NCI-H226 (cell line): ENCODE measurements at regions not wholly inside any gene's neighbourhood (a gene's known extent, or its start where the extent isn't known, plus 50 kb on each side); places are given as distances from the start of the nearest gene placed in this dataset.
"Not testable (repeated sequence)": the region's sequence is repeated elsewhere in the genome, so short reads cannot be mapped to it uniquely, and the experiment has no call there.

Experiments
- DNase-seq: peaks from one replicate; pipeline ENCODE4 v3.0.0-alpha.2; 2015

DNA sequence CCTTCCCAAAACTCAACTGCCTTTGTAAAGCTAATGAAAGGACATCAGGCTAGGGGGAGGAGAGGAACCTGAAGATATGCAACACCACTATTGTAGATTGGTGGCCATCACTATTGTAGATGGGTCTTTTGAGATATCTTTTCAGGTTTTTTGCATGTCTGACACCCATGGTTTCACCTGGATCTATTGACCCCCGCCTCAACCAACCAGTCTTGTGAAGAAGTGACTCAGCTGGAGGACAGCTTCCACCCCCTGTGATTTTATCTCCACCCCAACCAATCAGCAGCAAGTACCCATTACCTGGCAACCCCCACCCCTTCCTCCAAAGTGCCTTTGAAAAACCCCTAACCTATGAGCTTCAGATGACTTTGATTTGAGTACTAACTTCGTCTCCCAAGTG is 382.6 kb upstream of the GOT2 start:
- no peak for DNase-seq

DNA sequence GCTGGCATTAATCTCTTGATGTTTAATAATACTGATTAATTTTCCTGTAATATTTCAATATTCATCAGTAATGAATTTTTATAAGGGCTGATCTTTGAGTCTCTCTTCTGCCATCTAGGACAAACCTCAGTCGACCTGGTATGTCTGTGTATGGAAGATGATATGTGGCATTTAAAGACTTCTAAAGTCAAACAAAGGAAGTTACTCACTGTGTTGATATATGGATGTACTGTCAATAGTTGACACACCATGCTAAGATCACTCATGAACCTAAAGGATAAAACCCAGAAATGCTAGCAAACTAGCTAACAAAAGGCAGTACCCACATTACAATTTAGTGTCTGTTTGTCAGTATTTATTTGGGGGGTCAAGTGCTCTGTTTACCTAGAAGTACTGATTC is 380.7 kb upstream of the GOT2 start:
- DNase-seq, result no peak

DNA sequence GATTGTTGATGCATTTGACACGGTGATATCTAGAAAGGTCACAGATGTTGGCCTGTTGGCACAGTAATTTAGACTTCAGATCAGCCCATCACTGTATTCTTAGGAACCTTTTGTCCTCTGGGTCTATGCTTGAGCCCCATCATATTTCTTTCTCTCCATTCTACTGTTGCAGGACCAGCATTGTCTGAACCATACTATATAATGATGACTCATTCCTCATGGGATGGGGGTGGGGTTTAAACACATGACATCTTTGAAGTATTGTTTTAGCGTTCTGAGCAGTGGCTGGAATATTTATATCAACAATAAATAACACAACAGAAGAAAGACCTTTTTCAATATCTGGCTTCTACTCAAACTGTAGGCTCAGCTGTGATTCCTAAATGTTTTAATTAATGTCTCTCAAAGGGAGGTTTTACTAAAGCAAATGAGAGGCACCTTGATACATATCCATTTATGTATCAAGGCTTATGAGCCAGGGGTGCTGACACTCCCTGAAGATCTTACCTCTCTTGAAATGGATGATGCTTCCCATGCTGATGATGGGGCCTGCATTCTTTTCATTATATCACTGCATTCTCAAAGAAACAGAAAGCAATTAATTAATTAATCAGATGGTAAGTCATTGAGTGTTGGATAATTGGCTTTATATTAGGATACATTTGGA is 379.0 kb upstream of the GOT2 start:
- DNase-seq, result no peak

DNA sequence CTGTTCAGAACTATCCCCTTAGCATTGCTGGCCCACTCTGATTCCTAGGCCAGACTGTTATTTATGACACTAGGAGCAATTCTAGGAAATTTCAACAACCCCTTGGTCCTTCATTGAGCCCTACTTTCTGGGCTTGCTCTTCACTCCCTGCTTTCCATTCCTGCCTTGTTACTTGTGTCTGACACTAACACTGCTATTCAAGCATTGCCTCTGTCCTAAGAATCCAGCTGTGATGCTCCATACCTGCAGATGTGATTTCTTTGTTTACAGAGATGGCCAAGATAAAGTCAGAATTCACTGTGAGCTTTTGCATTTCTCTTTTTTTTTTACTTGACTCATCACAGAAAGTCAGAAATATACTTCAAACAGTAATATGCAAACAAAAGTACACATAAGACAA is 377.2 kb upstream of the GOT2 start:
- DNase-seq, result no peak

DNA sequence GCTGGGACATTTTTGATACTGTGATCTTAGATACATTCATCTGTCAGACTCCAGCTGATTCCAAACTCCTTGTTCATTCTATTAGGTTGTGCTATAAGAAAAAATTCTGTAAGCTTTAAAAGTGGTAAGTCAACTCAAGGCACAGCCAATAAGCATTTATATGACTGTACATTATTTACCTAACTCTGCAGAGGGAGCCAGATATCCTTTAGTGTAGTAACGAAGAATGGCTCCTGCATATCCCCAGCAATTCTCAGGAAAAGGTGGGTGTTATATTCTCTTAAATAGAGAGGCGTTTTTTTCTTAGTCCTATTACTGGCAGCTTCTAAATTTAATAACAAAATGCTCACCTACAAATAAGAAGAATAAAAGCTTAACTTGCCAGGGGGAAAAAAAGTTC is 374.3 kb upstream of the GOT2 start:
- DNase-seq, result no peak

DNA sequence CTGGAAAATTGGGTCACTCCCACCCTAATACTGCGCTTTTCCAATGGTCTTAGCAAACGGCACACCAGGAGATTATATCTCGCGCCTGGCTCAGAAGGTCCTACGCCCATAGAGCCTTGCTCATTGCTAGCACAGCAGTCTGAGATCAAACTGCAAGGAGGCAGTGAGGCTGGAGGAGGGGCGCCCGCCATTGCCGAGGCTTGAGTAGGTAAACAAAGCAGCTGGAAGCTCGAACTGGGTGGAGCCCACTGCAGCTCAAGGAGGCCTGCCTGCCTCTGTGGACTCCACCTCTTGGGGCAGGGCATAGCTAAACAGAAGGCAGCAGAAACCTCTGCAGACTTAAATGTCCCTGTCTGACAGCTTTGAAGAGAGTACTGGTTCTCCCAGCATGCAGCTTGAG is 362.6 kb upstream of the GOT2 start:
- not testable (repeated sequence) for DNase-seq

DNA sequence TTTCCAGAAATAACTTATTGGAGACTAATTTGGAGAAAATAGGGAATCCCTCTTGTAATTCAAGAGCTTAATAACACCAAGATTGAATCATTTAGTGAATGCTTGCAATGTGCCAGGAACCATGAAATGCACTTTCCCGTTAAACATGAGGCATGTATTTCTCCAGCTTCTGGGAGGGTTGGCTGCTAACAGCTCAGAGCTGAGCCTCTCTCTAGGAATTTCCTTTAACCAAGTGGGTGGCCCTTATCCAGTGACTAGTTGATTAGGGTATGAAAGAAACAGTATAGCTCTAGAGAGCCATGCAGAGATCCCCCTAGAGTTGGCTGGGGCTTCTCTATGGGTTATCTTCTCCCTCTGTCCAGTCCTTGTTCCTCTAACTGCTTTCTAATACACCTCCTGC is 356.4 kb upstream of the GOT2 start:
- DNase-seq, result no peak

DNA sequence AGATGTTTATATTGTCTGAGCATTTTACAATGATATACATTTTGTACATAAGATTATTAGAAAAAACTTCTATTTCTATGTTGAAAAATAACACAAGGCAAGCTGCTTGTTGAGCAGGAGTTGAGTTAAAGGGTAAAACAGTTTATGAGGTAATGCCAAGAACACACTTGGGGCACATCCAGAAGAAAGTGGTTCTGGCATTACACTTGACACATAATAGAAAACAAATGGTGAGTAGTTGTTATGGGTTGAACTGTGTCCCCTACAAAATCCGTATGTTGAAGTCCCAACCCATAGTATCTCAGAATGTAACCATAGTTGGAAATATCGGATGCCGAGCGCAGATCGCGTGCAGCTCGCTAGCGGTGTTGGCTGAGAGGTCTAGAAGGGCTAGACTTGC is 354.3 kb upstream of the GOT2 start:
- DNase-seq, result no peak

DNA sequence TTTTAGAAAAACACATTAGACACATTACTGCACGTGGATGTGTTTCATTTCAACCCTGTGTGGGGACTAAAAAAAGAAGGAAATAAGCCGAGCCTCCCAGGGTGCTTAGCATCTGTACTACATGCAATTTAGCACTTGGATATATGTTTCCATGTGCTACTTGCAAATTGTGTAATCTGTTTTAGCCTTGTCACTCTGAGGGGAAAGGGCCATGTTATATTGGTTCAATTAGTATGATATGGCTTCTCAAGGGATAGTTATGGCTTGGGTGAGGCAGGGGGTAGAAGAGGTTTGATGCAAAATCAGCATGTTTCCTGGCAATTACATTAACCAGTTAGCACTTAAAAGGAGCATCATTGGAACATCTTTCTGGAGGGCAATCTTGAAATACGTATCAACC is 353.5 kb upstream of the GOT2 start:
- no peak for DNase-seq

DNA sequence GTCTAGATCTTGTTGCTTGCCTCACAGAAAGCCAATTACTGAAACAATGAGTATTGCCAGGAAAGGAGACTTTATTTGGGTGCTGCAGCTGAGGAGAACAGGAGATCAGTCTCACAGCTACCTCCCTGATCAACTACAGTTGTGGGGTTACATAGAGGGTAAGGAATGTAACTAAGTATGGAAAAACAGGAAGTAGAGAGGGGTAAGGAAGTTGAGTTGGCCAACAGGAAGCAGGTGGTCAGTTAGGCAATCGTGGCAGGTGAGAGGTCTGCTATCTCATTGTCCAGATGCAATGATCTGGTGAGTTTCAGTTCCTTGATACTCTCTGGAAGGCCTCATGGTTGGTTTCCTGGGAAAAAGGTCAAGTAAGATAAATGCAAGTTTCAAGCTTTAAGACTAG is 333.1 kb upstream of the GOT2 start:
- peak; percentile 76 for DNase-seq

DNA sequence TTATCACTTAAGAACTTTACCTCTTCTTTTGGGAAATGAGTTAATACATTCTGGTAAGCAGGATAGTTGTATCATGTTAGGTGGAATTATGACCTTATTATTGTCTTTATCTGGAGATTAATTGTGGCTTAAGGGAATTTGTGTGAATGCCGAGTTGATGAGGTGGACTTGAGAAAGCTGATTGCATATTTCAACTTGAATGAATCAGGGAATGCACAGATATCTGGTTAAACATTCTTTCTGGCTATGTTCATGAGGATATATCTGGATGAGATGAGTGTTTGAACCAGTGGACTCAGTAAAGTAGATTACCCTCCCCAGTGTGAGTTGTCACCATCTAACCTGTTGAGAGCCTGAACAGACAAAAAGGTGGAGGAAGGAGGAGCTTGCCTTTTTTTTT is 326.1 kb upstream of the GOT2 start:
- peak; percentile 96 for DNase-seq

DNA sequence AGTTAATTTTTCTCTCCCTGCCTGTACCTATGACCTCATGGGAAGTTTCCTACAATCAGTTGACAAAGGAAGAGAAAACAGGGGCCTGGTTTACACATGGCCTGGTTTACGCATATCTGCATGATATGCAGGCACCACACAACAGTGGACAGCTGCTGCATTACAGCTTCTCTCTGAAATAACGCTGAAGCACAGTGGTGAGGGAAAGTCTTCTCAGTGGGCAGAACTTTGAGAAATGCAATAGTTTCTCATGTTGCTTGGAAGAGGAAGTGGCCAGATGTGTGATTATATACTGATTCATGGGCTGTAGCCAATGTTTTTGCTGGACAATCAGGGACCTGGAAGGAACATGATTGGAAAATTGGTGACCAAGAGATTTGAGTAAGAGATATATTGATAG is 324.1 kb upstream of the GOT2 start:
- no peak for DNase-seq

DNA sequence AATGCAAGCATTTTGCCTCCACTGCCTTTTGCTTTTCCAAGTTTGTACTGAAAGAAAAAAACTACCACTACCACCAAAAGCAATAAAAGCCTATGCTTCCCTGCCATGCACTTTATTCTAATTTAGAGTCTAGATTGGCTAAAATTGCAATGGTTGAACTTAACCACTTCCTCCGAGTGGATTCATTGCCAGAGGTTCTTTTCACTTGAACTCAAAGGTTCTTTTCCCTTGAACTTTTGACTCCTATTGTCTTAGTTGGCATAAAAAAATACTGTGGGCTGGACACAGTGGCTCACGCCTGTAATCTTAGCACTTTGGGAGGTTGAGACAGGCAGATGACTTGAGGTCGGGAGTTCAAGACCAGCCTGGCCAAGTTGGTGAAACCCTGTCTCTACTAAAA is 319.8 kb upstream of the GOT2 start:
- no peak for DNase-seq

DNA sequence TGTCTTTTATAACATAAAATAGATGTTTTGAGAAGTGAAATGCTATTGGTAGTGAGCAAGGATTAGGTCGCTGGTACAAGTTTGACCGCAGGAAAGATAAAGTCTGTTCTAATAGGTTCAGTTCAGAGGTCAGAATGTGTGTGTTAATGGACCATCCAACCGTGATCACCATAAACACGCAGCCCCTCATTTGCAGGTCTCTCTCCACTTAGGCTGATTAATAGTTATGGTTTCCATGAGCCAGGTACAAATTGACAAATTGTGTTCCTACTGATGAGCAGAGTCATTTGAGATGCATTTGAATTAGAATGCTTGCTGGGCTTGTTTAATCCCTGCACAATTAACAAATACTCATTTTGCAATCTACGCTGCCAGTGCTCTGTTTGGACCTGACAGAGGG is 318.1 kb upstream of the GOT2 start:
- DNase-seq, result no peak

DNA sequence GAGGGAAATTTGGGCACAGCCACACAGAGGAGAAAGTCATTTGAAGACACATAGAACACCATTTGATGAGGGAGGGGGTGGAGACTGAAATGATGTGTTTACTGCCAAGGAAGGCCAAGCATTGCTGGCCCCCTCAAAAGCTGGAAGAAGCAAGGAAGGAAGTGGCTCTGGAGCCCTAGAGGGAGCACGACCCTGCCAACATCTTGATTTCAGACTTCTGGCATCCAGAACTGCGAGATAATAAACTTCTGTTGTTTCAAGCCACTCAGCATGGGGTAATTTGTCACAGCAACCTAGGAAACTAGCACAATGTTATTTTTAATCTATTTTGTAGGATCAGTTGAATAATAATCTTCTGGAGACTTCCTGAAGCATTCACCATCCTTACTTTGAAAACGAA is 314.8 kb upstream of the GOT2 start:
- peak; percentile 30 for DNase-seq

DNA sequence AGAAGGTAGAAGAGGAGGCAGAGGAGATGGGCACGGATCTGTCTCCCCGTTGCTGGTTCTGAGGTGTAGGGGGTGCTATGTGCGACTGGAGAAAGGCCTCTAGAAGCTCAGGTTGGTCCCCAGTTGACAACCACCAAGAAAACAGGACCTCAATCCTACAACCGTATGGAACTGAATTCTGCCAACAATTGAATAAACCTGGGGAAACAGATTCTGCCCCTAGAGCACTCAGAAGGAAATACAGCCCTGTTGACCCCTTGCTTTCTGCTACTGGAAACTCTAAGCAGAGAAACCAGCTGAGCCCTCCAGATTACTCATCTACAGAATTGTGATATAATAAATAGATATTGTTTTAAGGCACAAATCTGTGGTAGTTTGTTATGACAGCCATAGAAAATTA is 313.0 kb upstream of the GOT2 start:
- DNase-seq, result no peak

DNA sequence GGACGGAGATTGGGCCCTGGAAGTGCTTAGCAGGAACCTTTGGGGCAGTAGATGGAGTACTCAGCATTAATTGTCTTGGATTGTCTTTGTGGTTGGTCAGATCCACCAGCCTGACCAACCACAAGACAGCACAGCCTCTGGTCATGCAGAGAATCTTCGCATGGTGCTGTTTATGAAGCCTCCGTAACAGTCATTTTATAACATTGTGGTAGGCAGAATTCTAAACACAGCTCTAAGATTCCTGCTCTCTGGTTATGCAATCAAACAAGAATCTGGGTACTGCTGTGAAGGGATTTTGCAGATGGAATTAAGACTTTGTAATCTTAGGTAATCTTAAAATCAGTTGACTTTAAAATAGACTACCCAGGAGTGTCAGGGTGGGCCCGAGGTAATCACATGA is 312.2 kb upstream of the GOT2 start:
- DNase-seq, result peak; percentile 65

DNA sequence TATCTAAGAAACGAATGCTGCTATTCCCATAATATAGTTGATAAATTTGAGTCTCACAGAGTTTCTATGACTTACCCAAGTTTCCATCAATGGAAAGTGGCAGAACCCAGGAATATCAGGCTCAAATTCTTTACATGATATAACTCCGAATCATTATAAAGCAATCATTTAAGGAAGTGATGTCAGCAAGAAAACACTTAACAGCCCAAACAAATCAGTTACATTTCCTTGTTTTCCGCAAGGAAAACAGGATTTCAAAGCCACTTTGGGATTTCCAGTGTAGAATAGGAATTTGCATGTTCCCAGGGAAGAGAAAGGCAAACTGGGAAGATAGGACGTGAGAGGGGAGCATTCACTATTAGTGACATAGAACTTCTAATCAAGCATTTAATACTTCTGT is 311.4 kb upstream of the GOT2 start:
- peak; percentile 63 for DNase-seq

DNA sequence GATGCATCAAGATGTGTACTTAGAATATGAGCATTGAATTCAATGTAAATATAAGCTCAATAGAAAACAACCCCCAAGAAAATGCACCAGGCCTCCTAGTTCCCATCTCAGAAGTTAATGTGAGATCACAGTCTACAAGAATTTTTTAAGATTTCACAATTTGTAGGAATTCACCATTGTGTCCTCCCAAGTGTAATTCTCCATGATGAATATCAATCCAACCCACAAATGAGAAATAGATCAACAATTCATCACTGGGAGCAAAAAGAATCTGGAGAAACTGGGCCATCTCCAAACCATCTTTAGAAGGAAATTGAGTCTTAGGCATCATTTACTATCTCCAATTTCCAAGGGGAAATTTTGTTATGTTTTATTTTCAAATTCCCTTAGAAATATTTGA is 310.5 kb upstream of the GOT2 start:
- DNase-seq, result peak; percentile 64

DNA sequence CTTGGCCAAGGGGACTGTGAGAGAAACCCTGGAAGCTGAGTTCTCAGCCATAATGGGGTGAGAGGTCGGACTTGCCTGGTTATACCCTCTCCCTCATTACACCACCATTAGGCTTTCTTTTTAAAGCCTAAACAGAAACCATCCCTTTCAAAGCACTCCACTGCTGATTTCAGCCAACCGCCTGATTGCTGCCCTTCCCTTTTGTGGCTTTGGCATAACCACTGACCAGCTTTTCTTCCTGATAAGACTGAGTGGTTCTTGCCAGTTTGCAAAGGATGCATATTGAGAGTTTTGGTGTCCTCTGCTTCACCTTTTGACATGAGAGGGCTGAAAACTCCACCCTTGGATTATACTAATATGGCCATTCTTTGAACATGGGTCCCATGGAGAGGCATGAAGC is 308.2 kb upstream of the GOT2 start:
- peak; percentile 74 for DNase-seq

DNA sequence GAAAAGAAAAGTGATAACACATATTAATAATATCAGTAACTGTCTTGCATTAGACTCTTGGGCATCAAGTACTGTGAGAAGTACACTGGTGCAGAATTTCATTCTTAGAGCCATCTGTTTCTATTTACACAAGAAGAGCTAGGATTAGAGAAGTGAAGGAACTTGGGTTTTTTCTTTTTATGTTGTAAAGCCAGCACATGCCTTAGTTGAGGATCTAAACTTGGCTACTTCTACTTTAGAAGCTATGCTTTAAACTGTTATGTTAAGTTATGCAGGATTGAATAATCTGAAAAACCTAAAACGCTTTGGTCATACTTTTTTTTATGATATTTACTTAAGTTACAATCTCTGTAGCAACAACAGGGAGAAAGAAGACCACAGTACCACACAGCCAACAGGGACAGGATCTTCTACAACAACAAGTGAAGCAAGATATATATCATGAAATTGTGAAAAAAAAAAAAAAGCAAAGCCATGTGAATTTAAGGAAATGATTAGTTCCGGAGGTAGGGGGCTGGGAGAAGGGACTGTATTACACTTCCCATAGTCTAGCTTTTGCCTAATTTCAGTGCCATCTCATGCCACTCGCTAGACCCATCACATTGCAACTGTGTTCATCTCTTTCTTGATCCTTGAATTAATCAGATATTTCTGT is 305.1 kb upstream of the GOT2 start:
- DNase-seq, result no peak

DNA sequence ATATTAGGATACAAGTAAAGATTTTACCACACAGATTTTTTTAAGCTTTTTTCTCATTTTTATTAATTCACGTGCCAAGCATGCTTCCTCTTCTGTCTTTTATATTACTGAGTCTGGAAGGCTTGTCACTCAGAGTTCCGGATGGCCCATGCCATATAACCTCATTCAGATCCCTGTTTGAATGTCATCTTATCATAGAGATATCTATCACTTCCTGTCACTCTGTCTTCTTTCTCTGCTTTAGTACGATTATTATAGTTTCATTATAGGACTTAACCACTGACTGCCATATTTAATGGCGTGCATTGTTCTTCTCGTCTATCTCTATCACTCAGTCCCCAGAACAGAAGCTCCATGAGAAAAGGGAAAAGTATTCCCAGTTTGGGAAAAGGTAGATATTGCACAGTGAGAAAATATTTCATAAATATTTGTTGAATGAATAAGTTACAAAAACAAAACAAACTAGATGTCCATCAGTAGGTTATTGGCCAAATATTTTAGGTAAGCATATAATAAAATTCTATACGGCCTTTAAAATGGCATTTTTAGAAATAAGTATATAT is 296.9 kb upstream of the GOT2 start:
- no peak for DNase-seq

DNA sequence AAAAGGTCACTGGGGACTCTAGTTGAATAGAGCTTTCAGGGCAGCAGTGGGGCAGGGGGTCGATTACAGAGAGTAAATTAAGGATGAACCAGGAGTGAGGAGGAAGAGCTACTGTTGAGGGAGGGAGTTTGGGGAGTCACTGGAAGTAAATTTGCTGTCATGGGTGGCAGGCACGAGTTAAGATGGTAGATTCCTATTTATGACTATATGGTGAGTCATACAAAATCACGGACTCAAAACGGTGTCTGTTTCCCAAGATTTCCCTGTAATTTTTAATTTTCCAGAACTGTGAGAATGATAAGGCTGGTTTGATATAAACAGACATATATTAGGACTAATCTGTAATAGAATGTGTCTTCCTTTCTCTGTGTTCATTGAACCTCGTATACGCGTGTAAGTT is 287.6 kb upstream of the GOT2 start:
- peak; percentile 83 for DNase-seq

DNA sequence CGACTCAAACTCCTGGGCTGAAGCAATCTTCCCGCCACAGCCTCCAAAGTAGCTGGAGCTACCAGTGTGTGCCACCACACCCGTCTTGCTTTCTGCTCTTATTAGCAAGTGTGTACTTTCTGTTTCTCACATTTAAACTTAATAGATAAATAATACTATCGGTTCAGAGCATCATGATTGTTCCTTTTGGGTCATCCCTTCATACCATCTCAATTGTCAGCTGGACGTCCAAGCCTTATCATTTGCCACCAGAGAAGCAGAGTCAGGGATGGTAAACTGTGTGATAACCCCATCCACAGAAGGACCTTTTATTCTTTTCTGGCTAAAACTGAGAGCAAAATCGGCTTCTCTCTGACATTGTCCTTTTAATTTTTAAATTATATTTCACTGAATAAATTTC is 279.8 kb upstream of the GOT2 start:
- no peak for DNase-seq

DNA sequence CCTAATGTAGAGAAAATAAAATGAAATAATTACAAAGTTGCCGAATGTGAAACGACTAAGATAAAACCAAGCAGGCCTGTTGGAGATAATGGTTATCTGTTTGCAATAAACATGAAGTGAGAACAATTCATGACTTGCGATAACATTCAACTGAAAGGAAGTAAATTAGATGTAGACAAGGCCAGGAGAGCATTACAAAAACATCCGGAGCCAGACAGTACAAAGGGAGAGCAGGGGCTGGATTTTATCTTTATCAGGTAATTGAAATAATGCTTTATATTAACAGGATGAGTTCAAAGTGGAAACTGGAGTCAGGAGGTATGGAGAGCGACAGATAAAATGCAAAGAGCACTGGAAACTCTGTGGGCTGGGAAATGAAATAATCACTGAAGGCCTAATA is 265.6 kb upstream of the GOT2 start:
- no peak for DNase-seq
